K562 (cell line): ENCODE measurements at regions not wholly inside any gene's neighbourhood (a gene's known extent, or its start where the extent isn't known, plus 50 kb on each side); places are given as distances from the start of the nearest gene placed in this dataset.

ENCODE experiments used
- ATAC-seq: fragments of 200-7000 bp; cut with Tn5 transposase; 3 replicates; pipeline ENCODE4 v1.9.1; 2020; ENCODE audit warnings: moderate library complexity
- BruUV-seq: library from RNA; stranded (reverse); fragments of 400-500 nt; replicated peaks from 2 replicates; lab custom pipeline; 2021; lab: Mats Ljungman, UMichigan
- CTCF ChIA-PET: fragments of 300-600 bp; formaldehyde crosslinking; extraction: SDS; loops from one replicate; lab custom pipeline; 2021; ENCODE audit warnings: low intra/inter-chr PET ratio; lab: Yijun Ruan, JAX
- POLR2A ChIA-PET: fragments of 300-600, 350-650 bp; sonication (Branson Sonifier 250); formaldehyde crosslinking; extraction: SDS; loops from one replicate; lab custom pipeline; 2021; ENCODE audit warnings: antibody characterized with exemption, inconsistent platforms; lab: Yijun Ruan, JAX
- DNase-seq, 4 experiments: peaks; one replicate each; pipeline versions ENCODE4 v3.0.0 to v3.0.0-alpha.2; 2011 to 2018; ENCODE audit warnings: low spot score in 3 of 4, mixed read lengths in 3 of 4; ENCODE audit errors: extremely low read depth in 1 of 4
- FAIRE-seq: peaks from 2 replicates; lab custom pipeline; 2011; peaks lifted over from hg19 to GRCh38; lab: Jason Lieb, UNC
- H2AFZ ChIP-seq: 2 replicates; pipeline ENCODE4 v1.6.0; 2011; ENCODE audit warnings: low read depth, low read length, control low read depth, inconsistent platforms
- H3K27ac ChIP-seq: fragments of 200-600 bp; 3 replicates; pipeline ENCODE4 v1.8.0; 2011; ENCODE audit warnings: low read depth, mild to moderate bottlenecking, control low read depth, inconsistent platforms, low read length, moderate library complexity, mixed read lengths; ENCODE audit errors: extremely low read depth
- H3K27me3 ChIP-seq, 2 experiments: fragments of 300-600 bp in 1 of 2; 2 replicates in 1 of 2; 3 replicates in 1 of 2; pipeline versions ENCODE4 v1.6.0 to v1.8.0; 2011; ENCODE audit warnings: inconsistent platforms in 2 of 2, low read length in 2 of 2, mild to moderate bottlenecking in 1 of 2, mixed read lengths in 1 of 2, moderate library complexity in 1 of 2; ENCODE audit not compliant: control insufficient read depth in 2 of 2, insufficient read depth in 2 of 2
- H3K36me3 ChIP-seq: fragments of 300-600 bp; 3 replicates; pipeline ENCODE4 v1.8.0; 2011; ENCODE audit warnings: mild to moderate bottlenecking, low read length, inconsistent platforms; ENCODE audit not compliant: control insufficient read depth, insufficient read depth
- H3K4me1 ChIP-seq, 2 experiments: fragments of 200-600 bp in 1 of 2; replicated peaks in 1 of 2; 2 replicates in 1 of 2; 3 replicates in 1 of 2; pipeline versions ENCODE4 v1.5.1 to v1.8.0; 2011; ENCODE audit warnings: inconsistent platforms in 2 of 2, low read length in 2 of 2, mild to moderate bottlenecking in 1 of 2, mixed read lengths in 1 of 2, moderate library complexity in 1 of 2; ENCODE audit not compliant: control insufficient read depth in 2 of 2, insufficient read depth in 2 of 2
- H3K4me2 ChIP-seq: 2 replicates; pipeline ENCODE4 v1.6.1; 2011; ENCODE audit warnings: low read length, control low read depth, inconsistent platforms, mixed read lengths; ENCODE audit not compliant: insufficient read depth
- H3K4me3 ChIP-seq: fragments of 200-600 bp; sonication (generic), shearing (Covaris generic); 2 replicates; pipeline ENCODE4 v1.5.1; 2016; ENCODE audit warnings: control low read depth, inconsistent platforms
- H3K79me2 ChIP-seq: fragments of 200-600 bp; 3 replicates; pipeline ENCODE4 v1.8.0; 2011; ENCODE audit warnings: low read length, inconsistent platforms; ENCODE audit not compliant: control insufficient read depth, insufficient read depth
- H3K9ac ChIP-seq, 2 experiments: 2 replicates each; pipeline versions ENCODE4 v1.6.0 to v1.6.1; 2011; ENCODE audit warnings: low read depth in 2 of 2, low read length in 2 of 2, control low read depth in 1 of 2, inconsistent platforms in 1 of 2, mild to moderate bottlenecking in 1 of 2, mixed read lengths in 1 of 2; ENCODE audit not compliant: insufficient read depth in 1 of 2
- H3K9me1 ChIP-seq: one replicate; pipeline ENCODE4 v1.6.0; 2011; ENCODE audit warnings: inconsistent platforms, mild to moderate bottlenecking, low read length, moderate library complexity; ENCODE audit not compliant: control insufficient read depth, insufficient read depth
- H3K9me3 ChIP-seq: replicated peaks from 2 replicates; pipeline ENCODE4 v1.5.1; 2011; ENCODE audit warnings: low read depth, low read length, inconsistent platforms; ENCODE audit not compliant: control insufficient read depth, insufficient read depth
- H4K20me1 ChIP-seq: replicated peaks from 2 replicates; pipeline ENCODE4 v1.6.1; 2011; ENCODE audit warnings: low read length, inconsistent platforms, mixed read lengths; ENCODE audit not compliant: control insufficient read depth, insufficient read depth
- CXXC5 ChIP-seq: fragments of 250-450 bp; sonication (Bioruptor Pico); IDR thresholded peaks from 2 replicates; pipeline ENCODE4 v1.8.0; 2022; ENCODE audit warnings: inconsistent platforms, mild to moderate bottlenecking, moderate library complexity
- MAZ ChIP-seq, 2 experiments: fragments of 450-650 bp in 1 of 2; sonication (generic) in 1 of 2; formaldehyde crosslinking; IDR thresholded peaks in 1 of 2; conservative IDR thresholded peaks in 1 of 2; 2 replicates each; pipeline versions ENCODE4 v1.4.0 to v1.5.0; 2020; ENCODE audit warnings: mild to moderate bottlenecking in 1 of 2, missing genetic modification reagents in 1 of 2
- MTA2 ChIP-seq: fragments of 450-650 bp; IDR thresholded peaks from 2 replicates; pipeline ENCODE4 v1.6.1; 2016; ENCODE audit warnings: low read depth
- POLR2AphosphoS5 ChIP-seq: IDR thresholded peaks from 2 replicates; pipeline ENCODE4 v1.6.1; 2011; ENCODE audit warnings: mild to moderate bottlenecking, low read depth, low read length, moderate library complexity; ENCODE audit not compliant: control insufficient read depth, insufficient read depth
- RBM34 ChIP-seq: fragments of 200-400 bp; formaldehyde crosslinking; IDR thresholded peaks from 2 replicates; pipeline ENCODE4 v1.6.1; 2018; ENCODE audit warnings: low read length, borderline replicate concordance; ENCODE audit not compliant: insufficient read depth
- TAF9B ChIP-seq: fragments of 450-650 bp; IDR thresholded peaks from 2 replicates; pipeline ENCODE4 v1.6.1; 2018; ENCODE audit warnings: mild to moderate bottlenecking; ENCODE audit not compliant: partially characterized antibody
- ZNF165 ChIP-seq: fragments of 250-450 bp; sonication (Bioruptor Pico); IDR thresholded peaks from 2 replicates; pipeline ENCODE4 v1.4.0; 2020; ENCODE audit warnings: borderline replicate concordance
- ZNF316 ChIP-seq: fragments of 450-650 bp; IDR thresholded peaks from 2 replicates; pipeline ENCODE4 v1.6.1; 2016
- WGBS: fragments of 100-300 bp; shearing (Covaris generic); methylation state at CpG from one replicate; pipeline ENCODE4 v1.1.6; 2016; ENCODE audit warnings: low coverage, mixed read lengths; ENCODE audit not compliant: insufficient coverage; ENCODE audit errors: missing lambda C conversion rate; 5-methylcytosine and 5-hydroxymethylcytosine counted together
- in situ Hi-C: fragments of 300-500 bp; cut with MboI; formaldehyde crosslinking; loops from 4 replicates; pipeline ENCODE4 v1.15.0; 2018; ENCODE audit warnings: inconsistent platforms, mixed read lengths
- intact Hi-C: fragments of 100-400 bp; cut with micrococcal nuclease; formaldehyde crosslinking; loops from 2 replicates; pipeline ENCODE4 v1.14.2; 2022

DNA sequence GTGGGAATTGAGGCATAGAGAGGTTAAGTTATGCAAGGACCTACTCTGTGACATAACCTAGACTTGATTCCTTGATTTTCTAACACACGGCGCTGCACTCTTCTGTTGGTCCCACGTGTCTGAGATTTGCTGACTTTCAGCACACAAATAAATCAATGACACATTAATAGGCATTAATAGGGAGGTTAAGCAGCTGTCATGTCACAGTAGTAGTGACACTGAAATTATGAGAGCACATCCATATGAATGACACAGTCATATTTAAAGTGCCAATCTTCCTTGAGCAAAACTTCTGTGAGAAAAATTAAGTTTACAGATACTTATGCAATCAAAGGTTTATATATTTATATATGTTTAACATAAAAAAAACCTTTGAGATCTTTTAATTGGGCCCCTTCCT lies 805.4 kb upstream of the SORCS1 start:
- no peaks in the 10 kb centered on the region for H3K9me3 ChIP-seq
- no peak for TF ChIP-seq RBM34
- no peak for TF ChIP-seq TAF9B
- TF ChIP-seq ZNF165 = no peak
- no peak for TF ChIP-seq POLR2AphosphoS5
- TF ChIP-seq MAZ (CRISPR knock-in tag; conservative IDR thresholded peaks at IDR 0.05 in 1 of 2, IDR thresholded peaks at IDR 0.05 in 1 of 2) = no peak
- no TSS peak for BruUV-seq
- H2AFZ ChIP-seq = no peak overlapping the region
- DNase-seq = no peak
- no peak overlapping the region for H3K4me2 ChIP-seq
- H3K27ac ChIP-seq = no peak overlapping the region
- no peaks in the 10 kb centered on the region for H3K27me3 ChIP-seq
- in situ Hi-C loops = no loop called here
- intact Hi-C loops = no loop called here
- H3K4me1 ChIP-seq = no peaks in the 10 kb centered on the region
- ChIA-PET POLR2A (no interaction called here), CTCF (no interaction called here)
- no peak for ATAC-seq
- 0% methylated on average over 3 of the region's 3 CpGs for WGBS
- H3K36me3 ChIP-seq = no peaks in the 10 kb centered on the region
- H4K20me1 ChIP-seq = no peaks in the 10 kb centered on the region
- H3K4me3 ChIP-seq = no peak overlapping the region
- FAIRE-seq = no peak
- H3K9ac ChIP-seq = no peak overlapping the region
- H3K9me1 ChIP-seq = no peaks in the 10 kb centered on the region
- H3K79me2 ChIP-seq = no peaks in the 10 kb centered on the region

DNA sequence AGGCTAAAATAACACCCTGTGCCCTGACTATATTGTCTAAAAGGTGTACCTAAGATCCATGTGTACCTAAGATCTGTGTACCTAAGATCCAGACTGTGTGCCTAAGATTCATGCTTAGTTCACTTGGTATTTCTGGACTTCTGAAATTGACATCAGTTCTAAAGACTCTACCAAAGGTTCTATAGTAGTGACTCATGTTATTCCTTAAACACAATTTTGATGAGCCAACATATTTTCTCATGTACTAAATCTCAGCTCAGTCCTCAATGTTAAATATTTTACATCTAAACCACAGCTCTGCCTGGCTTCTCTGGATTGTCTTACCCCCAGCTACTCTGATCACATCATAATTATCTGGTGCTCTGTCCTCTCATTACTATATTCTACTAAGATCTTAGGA lies 802.3 kb upstream of the SORCS1 start:
- no TSS peak for BruUV-seq
- CTCF ChIA-PET = no interaction called here

More for the DNA sequence above, 802.3 kb upstream of the SORCS1 start:
- H3K9me3 ChIP-seq = no peaks in the 10 kb centered on the region
- no peaks in the 10 kb centered on the region for H4K20me1 ChIP-seq
- no peak overlapping the region for H3K9ac ChIP-seq
- H3K9me1 ChIP-seq = no peaks in the 10 kb centered on the region
- intact Hi-C loops = no loop called here
- FAIRE-seq (no peak), ATAC-seq (no peak), DNase-seq (no peak)
- H3K4me1 ChIP-seq = no peaks in the 10 kb centered on the region
- no peaks in the 10 kb centered on the region for H3K27me3 ChIP-seq
- no peak overlapping the region for H3K4me3 ChIP-seq
- in situ Hi-C loops = no loop called here
- no peak overlapping the region for H3K4me2 ChIP-seq
- POLR2A ChIA-PET = no interaction called here
- H3K36me3 ChIP-seq = no peaks in the 10 kb centered on the region
- no peak overlapping the region for H2AFZ ChIP-seq
- H3K27ac ChIP-seq = no peak overlapping the region
- no peak for TF ChIP-seq CXXC5 (CRISPR knock-in tag)
- TF ChIP-seq MTA2 = no peak
- TF ChIP-seq ZNF316 = peak; percentile 23; the same call in 1 of the 2 replicates
- no peaks in the 10 kb centered on the region for H3K79me2 ChIP-seq
